ENCODE measurements at regions not wholly inside any gene's neighbourhood (a gene's known extent, or its start where the extent isn't known, plus 50 kb on each side); places are given as distances from the start of the nearest gene placed in this dataset.
"Not testable (repeated sequence)": the region's sequence is repeated elsewhere in the genome, so short reads cannot be mapped to it uniquely, and the experiment has no call there.

GRCh38 chr11:38365274-38365673 lies 1767.2 kb upstream of the RAG2 start:
- Histone ChIP-seq H3K9me3 (no peaks in the 10 kb centered on the region), H3K36me3 (ENCODE audit: insufficient read depth in 1 of 2, low read depth in 1 of 2) (no peaks in the 10 kb centered on the region), H3K4me1 (no peaks in the 10 kb centered on the region), H3K4me3 (no peak overlapping the region), H3K27me3 (ENCODE audit: insufficient read depth in 3 of 3, low read length in 2 of 3) (no peaks in the 10 kb centered on the region), H3K27ac (no peak overlapping the region)
- no peak for TF ChIP-seq CTCF (IDR thresholded peaks at IDR 0.05)
- no peak for DNase-seq
- intact Hi-C loops (cut with DNase I), result no loop called here
- ATAC-seq, result no peak
- WGBS, 3 donors, result 88 to 95% (median 89%) methylated on average over 3 of the region's 3 CpGs

GRCh38 chr11:38356255-38356654 lies 1758.2 kb upstream of the RAG2 start:
- no peak for ATAC-seq
- Histone ChIP-seq H3K9me3 (no peaks in the 10 kb centered on the region), H3K27me3 (ENCODE audit: insufficient read depth in 3 of 3, low read length in 2 of 3) (no peaks in the 10 kb centered on the region), H3K36me3 (ENCODE audit: insufficient read depth in 1 of 2, low read depth in 1 of 2) (no peaks in the 10 kb centered on the region), H3K27ac (no peak overlapping the region), H3K4me1 (no peaks in the 10 kb centered on the region), H3K4me3 (no peak overlapping the region)
- no peak for TF ChIP-seq CTCF (IDR thresholded peaks at IDR 0.05)
- WGBS, 3 donors, result 78 to 84% (median 83%) methylated on average over 2 of the region's 2 CpGs
- intact Hi-C loops (cut with DNase I), result no loop called here
- DNase-seq, result no peak

GRCh38 chr11:38345286-38345685 lies 1747.2 kb upstream of the RAG2 start:
- no peaks in the 10 kb centered on the region for H3K4me1 ChIP-seq
- ATAC-seq (no peak), DNase-seq (no peak)
- no peaks in the 10 kb centered on the region for H3K9me3 ChIP-seq
- H3K27me3 ChIP-seq (ENCODE audit: insufficient read depth in 3 of 3, low read length in 2 of 3), result no peaks in the 10 kb centered on the region
- 85 to 94% (median 87%) methylated on average over 3 of the region's 3 CpGs for WGBS, 3 donors
- no peak overlapping the region for H3K27ac ChIP-seq
- TF ChIP-seq CTCF (IDR thresholded peaks at IDR 0.05), result no peak
- H3K36me3 ChIP-seq (ENCODE audit: insufficient read depth in 1 of 2, low read depth in 1 of 2), result no peaks in the 10 kb centered on the region
- H3K4me3 ChIP-seq, result no peak overlapping the region
- intact Hi-C loops (cut with DNase I), result no loop called here

- WGBS, 3 donors, result 84 to 93% (median 92%) methylated on average over 2 of the region's 2 CpGs
- H3K9me3 ChIP-seq; H3K4me3 ChIP-seq; H3K27me3 ChIP-seq (ENCODE audit: insufficient read depth in 3 of 3, low read length in 2 of 3); ATAC-seq; H3K36me3 ChIP-seq (ENCODE audit: insufficient read depth in 1 of 2, low read depth in 1 of 2); intact Hi-C loops (cut with DNase I); H3K27ac ChIP-seq; H3K4me1 ChIP-seq; DNase-seq: not testable (repeated sequence)
These were observed 1743.6 kb upstream of the RAG2 start for GRCh38 chr11:38341612-38342011.

GRCh38 chr11:38339835-38340440 lies 1741.9 kb upstream of the RAG2 start:
- intact Hi-C loops (cut with DNase I), result no loop called here
- no peak for TF ChIP-seq CTCF (IDR thresholded peaks at IDR 0.05)
- no peak overlapping the region for H3K4me3 ChIP-seq
- no peaks in the 10 kb centered on the region for H3K27me3 ChIP-seq (ENCODE audit: insufficient read depth in 3 of 3, low read length in 2 of 3)
- H3K9me3 ChIP-seq, result no peaks in the 10 kb centered on the region
- DNase-seq (no peak), ATAC-seq (no peak)
- no peaks in the 10 kb centered on the region for H3K36me3 ChIP-seq (ENCODE audit: insufficient read depth in 1 of 2, low read depth in 1 of 2)
- H3K4me1 ChIP-seq, result no peaks in the 10 kb centered on the region
- H3K27ac ChIP-seq, result no peak overlapping the region
- 76 to 83% (median 77%) methylated on average over 8 of the region's 8 CpGs for WGBS, 3 donors

GRCh38 chr11:38338022-38338421 lies 1740.0 kb upstream of the RAG2 start:
- DNase-seq; ATAC-seq; H3K36me3 ChIP-seq (ENCODE audit: insufficient read depth in 1 of 2, low read depth in 1 of 2); H3K9me3 ChIP-seq; H3K27me3 ChIP-seq (ENCODE audit: insufficient read depth in 3 of 3, low read length in 2 of 3); intact Hi-C loops (cut with DNase I); H3K27ac ChIP-seq; H3K4me3 ChIP-seq; H3K4me1 ChIP-seq: not testable (repeated sequence)
- 81 to 85% (median 83%) methylated on average over 5 of the region's 5 CpGs for WGBS, 3 donors

Measured in psoas muscle (tissue), 7 donors.